Astrocyte (in vitro differentiated cells and primary cell): ENCODE measurements at regions not wholly inside any gene's neighbourhood (a gene's known extent, or its start where the extent isn't known, plus 50 kb on each side); places are given as distances from the start of the nearest gene placed in this dataset.

Experiments
- DNase-seq: peaks from one replicate; pipeline ENCODE4 v3.0.0-alpha.2; 2010; ENCODE audit warnings: low read depth
- FAIRE-seq: peaks from 2 replicates; lab custom pipeline; 2011; peaks lifted over from hg19 to GRCh38; lab: Jason Lieb, UNC
- H2AFZ ChIP-seq: 2 replicates; pipeline ENCODE4 v1.6.0; 2012; ENCODE audit warnings: low read depth, low read length, inconsistent platforms
- H3K27ac ChIP-seq: 2 replicates; pipeline ENCODE4 v1.5.1; 2011; ENCODE audit warnings: low read depth, low read length, inconsistent platforms
- H3K27me3 ChIP-seq: 2 replicates; pipeline ENCODE4 v1.6.0; 2011; ENCODE audit warnings: low read length, inconsistent platforms; ENCODE audit not compliant: insufficient read depth
- H3K36me3 ChIP-seq: 2 replicates; pipeline ENCODE4 v1.5.1; 2011; ENCODE audit warnings: low read length, inconsistent platforms; ENCODE audit not compliant: insufficient read depth
- H3K4me1 ChIP-seq: 2 replicates; pipeline ENCODE4 v1.5.1; 2011; ENCODE audit warnings: low read length, inconsistent platforms; ENCODE audit not compliant: insufficient read depth
- H3K4me2 ChIP-seq: 2 replicates; pipeline ENCODE4 v1.6.0; 2012; ENCODE audit warnings: low read length, inconsistent platforms
- H3K4me3 ChIP-seq: 2 replicates; pipeline ENCODE4 v1.5.1; 2011; ENCODE audit warnings: low read depth, mild to moderate bottlenecking, low read length, inconsistent platforms; ENCODE audit not compliant: insufficient read depth
- H3K79me2 ChIP-seq: 2 replicates; pipeline ENCODE4 v1.6.0; 2012; ENCODE audit warnings: mild to moderate bottlenecking, low read length, inconsistent platforms; ENCODE audit not compliant: insufficient read depth
- H3K9ac ChIP-seq: 2 replicates; pipeline ENCODE4 v1.6.0; 2012; ENCODE audit warnings: mild to moderate bottlenecking, low read length, inconsistent platforms
- H3K9me3 ChIP-seq: 2 replicates; pipeline ENCODE4 v1.5.1; 2012; ENCODE audit warnings: low read depth, mild to moderate bottlenecking, low read length, inconsistent platforms; ENCODE audit not compliant: insufficient read depth
- H4K20me1 ChIP-seq: 2 replicates; pipeline ENCODE4 v1.6.0; 2012; ENCODE audit warnings: low read length, inconsistent platforms; ENCODE audit not compliant: insufficient read depth
- H3K27ac Mint-ChIP-seq: one replicate; pipeline ENCODE4 v1.8.0; 2021; ENCODE audit warnings: mild to moderate bottlenecking, mixed read lengths; ENCODE audit not compliant: unreplicated experiment
- H3K27me3 Mint-ChIP-seq: one replicate; pipeline ENCODE4 v1.8.0; 2021; ENCODE audit warnings: low read depth, mixed read lengths; ENCODE audit not compliant: unreplicated experiment
- H3K36me3 Mint-ChIP-seq: one replicate; pipeline ENCODE4 v1.8.0; 2021; ENCODE audit warnings: low read depth, mixed read lengths; ENCODE audit not compliant: unreplicated experiment
- H3K4me1 Mint-ChIP-seq: one replicate; pipeline ENCODE4 v1.8.0; 2021; ENCODE audit warnings: low read depth, mixed read lengths; ENCODE audit not compliant: unreplicated experiment
- H3K4me3 Mint-ChIP-seq: one replicate; pipeline ENCODE4 v1.8.0; 2021; ENCODE audit warnings: mild to moderate bottlenecking, moderate library complexity, mixed read lengths; ENCODE audit not compliant: unreplicated experiment
- H3K9me3 Mint-ChIP-seq: one replicate; pipeline ENCODE4 v1.8.0; 2021; ENCODE audit warnings: mild to moderate bottlenecking, mixed read lengths; ENCODE audit not compliant: unreplicated experiment
- CTCF ChIP-seq: IDR thresholded peaks from 2 replicates; pipeline ENCODE4 v1.5.1; 2011; ENCODE audit warnings: low read depth, mild to moderate bottlenecking, inconsistent platforms, low read length, moderate library complexity; ENCODE audit not compliant: insufficient read depth
- EZH2 ChIP-seq: IDR thresholded peaks from 2 replicates; pipeline ENCODE4 v1.6.1; 2012; ENCODE audit warnings: mild to moderate bottlenecking, low read length, inconsistent platforms; ENCODE audit not compliant: insufficient read depth

GRCh38 chr9:126080641-126081040, 246.0 kb upstream of the MVB12B start:
- H2AFZ ChIP-seq, result no peak overlapping the region
- no peak overlapping the region for H3K27ac Mint-ChIP-seq
- TF ChIP-seq CTCF, result no peak
- H3K4me3 Mint-ChIP-seq, result no peak overlapping the region
- H3K9me3 ChIP-seq, result no peaks in the 10 kb centered on the region
- H3K27ac ChIP-seq, result no peak overlapping the region
- H3K4me1 ChIP-seq, result no peaks in the 10 kb centered on the region
- H3K4me1 Mint-ChIP-seq, result no peaks in the 10 kb centered on the region
- H4K20me1 ChIP-seq, result no peaks in the 10 kb centered on the region
- H3K4me2 ChIP-seq, result no peak overlapping the region
- H3K79me2 ChIP-seq, result no peaks in the 10 kb centered on the region
- FAIRE-seq (no peak), DNase-seq (no peak)
- peaks cover 14% of the 10 kb centered on the region for H3K9me3 Mint-ChIP-seq
- H3K36me3 ChIP-seq, result no peaks in the 10 kb centered on the region
- H3K9ac ChIP-seq, result no peak overlapping the region
- H3K36me3 Mint-ChIP-seq, result no peaks in the 10 kb centered on the region
- H3K27me3 Mint-ChIP-seq, result peaks cover 65% of the 10 kb centered on the region
- no peak overlapping the region for H3K4me3 ChIP-seq
- H3K27me3 ChIP-seq, result peaks cover 4% of the 10 kb centered on the region

GRCh38 chr9:126081746-126082145, 244.9 kb upstream of the MVB12B start:
- FAIRE-seq, result no peak

GRCh38 chr9:126084008-126084407, 242.6 kb upstream of the MVB12B start:
- H3K36me3 Mint-ChIP-seq, result no peaks in the 10 kb centered on the region
- no peak overlapping the region for H3K27ac Mint-ChIP-seq
- peaks cover 9% of the 10 kb centered on the region for H3K9me3 Mint-ChIP-seq
- no peak overlapping the region for H3K4me3 Mint-ChIP-seq
- Histone ChIP-seq H3K27ac (no peak overlapping the region), H3K27me3 (peaks cover 4% of the 10 kb centered on the region), H3K4me2 (no peak overlapping the region), H3K4me3 (no peak overlapping the region), H4K20me1 (no peaks in the 10 kb centered on the region), H3K36me3 (no peaks in the 10 kb centered on the region), H3K4me1 (no peaks in the 10 kb centered on the region), H2AFZ (no peak overlapping the region), H3K9ac (no peak overlapping the region), H3K79me2 (no peaks in the 10 kb centered on the region), H3K9me3 (no peaks in the 10 kb centered on the region)
- peaks cover 54% of the 10 kb centered on the region for H3K27me3 Mint-ChIP-seq
- FAIRE-seq (no peak), DNase-seq (no peak)
- TF ChIP-seq CTCF (no peak), EZH2 (no peak)
- no peaks in the 10 kb centered on the region for H3K4me1 Mint-ChIP-seq

More at GRCh38 chr9:126081746-126082145, 244.9 kb upstream of the MVB12B start:
- H3K4me2 ChIP-seq, result no peak overlapping the region
- no peaks in the 10 kb centered on the region for H3K4me1 ChIP-seq
- Mint-ChIP-seq H3K27me3 (peaks cover 69% of the 10 kb centered on the region), H3K27ac (no peak overlapping the region), H3K36me3 (no peaks in the 10 kb centered on the region), H3K4me3 (no peak overlapping the region), H3K4me1 (no peaks in the 10 kb centered on the region), H3K9me3 (peaks cover 14% of the 10 kb centered on the region)
- no peak overlapping the region for H3K4me3 ChIP-seq
- no peak overlapping the region for H3K9ac ChIP-seq
- no peak for DNase-seq
- no peak overlapping the region for H2AFZ ChIP-seq
- H3K27me3 ChIP-seq, result peaks cover 4% of the 10 kb centered on the region
- H3K27ac ChIP-seq, result no peak overlapping the region
- TF ChIP-seq EZH2 (no peak), CTCF (no peak)
- no peaks in the 10 kb centered on the region for H4K20me1 ChIP-seq
- no peaks in the 10 kb centered on the region for H3K79me2 ChIP-seq
- no peaks in the 10 kb centered on the region for H3K9me3 ChIP-seq
- no peaks in the 10 kb centered on the region for H3K36me3 ChIP-seq
